ENCODE measurements at regions not wholly inside any gene's neighbourhood (a gene's known extent, or its start where the extent isn't known, plus 50 kb on each side); places are given as distances from the start of the nearest gene placed in this dataset.

DNA sequence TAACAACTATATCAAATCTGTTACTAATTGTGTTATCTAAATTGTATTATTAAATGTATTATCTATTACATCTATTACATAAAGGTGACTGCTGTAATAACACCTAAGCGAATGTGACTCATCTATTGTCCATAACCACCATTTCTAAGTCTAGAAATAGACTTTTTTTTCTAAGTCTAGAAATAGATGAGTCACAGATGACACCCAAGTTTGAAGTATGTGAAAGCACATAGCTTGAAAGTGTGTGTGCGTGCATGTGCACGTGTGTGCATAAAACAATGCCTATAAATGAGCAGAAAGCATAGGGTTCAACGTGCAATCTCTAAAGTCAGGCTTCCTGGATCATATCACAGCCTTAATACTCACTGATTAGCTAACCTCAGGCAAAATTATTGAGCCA, 451.3 kb upstream of the USP15 start:
- H3K79me2 ChIP-seq (ENCODE audit: control insufficient read depth, insufficient read depth, low read length, unreplicated experiment): no peaks in the 10 kb centered on the region
- no peaks in the 10 kb centered on the region for H3K27me3 ChIP-seq (ENCODE audit: insufficient read depth, low read length)
- no peaks in the 10 kb centered on the region for H3K4me1 ChIP-seq (ENCODE audit: control insufficient read depth, insufficient read depth, low read length, unreplicated experiment)
- H3K27ac ChIP-seq (ENCODE audit: low read depth, low read length): no peak overlapping the region
- H3K36me3 ChIP-seq (ENCODE audit: insufficient read depth, low read length): no peaks in the 10 kb centered on the region
- no peak overlapping the region for H2AFZ ChIP-seq (ENCODE audit: low read length, unreplicated experiment)
- H3K4me3 ChIP-seq (ENCODE audit: low read depth, low read length): no peak overlapping the region

GRCh38 chr12:61810486-61810885, 449.7 kb upstream of the USP15 start:
- no peaks in the 10 kb centered on the region for H3K36me3 ChIP-seq (ENCODE audit: insufficient read depth, low read length)
- H3K27ac ChIP-seq (ENCODE audit: low read depth, low read length): no peak overlapping the region
- no peaks in the 10 kb centered on the region for H3K27me3 ChIP-seq (ENCODE audit: insufficient read depth, low read length)
- H3K4me1 ChIP-seq (ENCODE audit: control insufficient read depth, insufficient read depth, low read length, unreplicated experiment): no peaks in the 10 kb centered on the region
- H2AFZ ChIP-seq (ENCODE audit: low read length, unreplicated experiment): no peak overlapping the region
- no peak overlapping the region for H3K4me3 ChIP-seq (ENCODE audit: low read depth, low read length)
- no peaks in the 10 kb centered on the region for H3K79me2 ChIP-seq (ENCODE audit: control insufficient read depth, insufficient read depth, low read length, unreplicated experiment)

GRCh38 chr12:61821381-61821780, 438.8 kb upstream of the USP15 start:
- Histone ChIP-seq H3K4me1 (ENCODE audit: control insufficient read depth, insufficient read depth, low read length, unreplicated experiment) (no peaks in the 10 kb centered on the region), H3K27me3 (ENCODE audit: insufficient read depth, low read length) (no peaks in the 10 kb centered on the region), H2AFZ (ENCODE audit: low read length, unreplicated experiment) (no peak overlapping the region), H3K79me2 (ENCODE audit: control insufficient read depth, insufficient read depth, low read length, unreplicated experiment) (no peaks in the 10 kb centered on the region), H3K27ac (ENCODE audit: low read depth, low read length) (no peak overlapping the region), H3K4me3 (ENCODE audit: low read depth, low read length) (no peak overlapping the region), H3K36me3 (ENCODE audit: insufficient read depth, low read length) (no peaks in the 10 kb centered on the region)

DNA sequence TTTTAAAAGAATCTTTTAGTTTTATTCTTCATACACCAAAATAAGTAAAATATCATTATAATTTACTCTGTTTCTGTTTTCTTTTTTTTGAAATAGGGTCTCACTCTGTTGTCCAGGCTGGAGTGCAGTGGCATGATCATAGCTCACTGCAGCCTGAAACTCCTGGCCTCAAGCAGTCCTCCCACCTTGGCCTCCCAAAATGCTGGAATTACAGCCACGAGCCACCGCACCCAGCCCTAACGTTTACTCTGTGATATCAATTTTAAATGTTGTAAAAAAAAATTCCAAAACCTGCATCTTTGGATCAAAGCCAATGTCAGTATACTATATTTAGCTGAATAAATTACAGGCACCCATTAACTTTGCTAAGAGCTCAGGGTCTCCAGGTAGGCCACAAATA, 437.1 kb upstream of the USP15 start:
- no peak overlapping the region for H2AFZ ChIP-seq (ENCODE audit: low read length, unreplicated experiment)

DNA sequence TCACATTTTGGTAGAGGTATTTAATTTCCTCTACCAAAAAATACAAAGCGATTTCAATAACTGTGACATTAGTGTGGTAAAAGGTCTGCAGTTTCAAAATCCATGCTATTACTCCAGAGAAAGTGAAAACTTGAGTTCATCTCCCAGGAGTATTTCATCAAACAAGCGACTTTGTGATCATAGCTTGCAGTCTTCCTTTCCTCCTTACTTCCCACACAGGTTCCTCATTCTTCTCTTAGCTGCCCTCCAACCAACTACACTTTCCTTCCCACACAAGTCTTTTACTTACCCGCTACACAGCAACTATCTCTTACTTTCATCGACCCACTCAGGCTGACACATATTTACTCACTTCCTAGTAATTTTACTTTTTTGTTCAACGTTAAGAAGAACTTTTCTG, 413.4 kb upstream of the USP15 start:
- H3K27me3 ChIP-seq (ENCODE audit: insufficient read depth, low read length): no peaks in the 10 kb centered on the region
- H2AFZ ChIP-seq (ENCODE audit: low read length, unreplicated experiment): no peak overlapping the region
- no peaks in the 10 kb centered on the region for H3K79me2 ChIP-seq (ENCODE audit: control insufficient read depth, insufficient read depth, low read length, unreplicated experiment)
- no peaks in the 10 kb centered on the region for H3K36me3 ChIP-seq (ENCODE audit: insufficient read depth, low read length)
- no peak overlapping the region for H3K4me3 ChIP-seq (ENCODE audit: low read depth, low read length)
- no peaks in the 10 kb centered on the region for H3K4me1 ChIP-seq (ENCODE audit: control insufficient read depth, insufficient read depth, low read length, unreplicated experiment)
- no peak overlapping the region for H3K27ac ChIP-seq (ENCODE audit: low read depth, low read length)

More for the DNA sequence above, 437.1 kb upstream of the USP15 start:
- Histone ChIP-seq H3K4me3 (ENCODE audit: low read depth, low read length) (no peak overlapping the region), H3K79me2 (ENCODE audit: control insufficient read depth, insufficient read depth, low read length, unreplicated experiment) (no peaks in the 10 kb centered on the region), H3K27me3 (ENCODE audit: insufficient read depth, low read length) (no peaks in the 10 kb centered on the region), H3K36me3 (ENCODE audit: insufficient read depth, low read length) (no peaks in the 10 kb centered on the region), H3K4me1 (ENCODE audit: control insufficient read depth, insufficient read depth, low read length, unreplicated experiment) (no peaks in the 10 kb centered on the region), H3K27ac (ENCODE audit: low read depth, low read length) (no peak overlapping the region)

GRCh38 chr12:61848893-61849292, 411.3 kb upstream of the USP15 start:
- Histone ChIP-seq H3K4me3 (ENCODE audit: low read depth, low read length) (no peak overlapping the region), H3K4me1 (ENCODE audit: control insufficient read depth, insufficient read depth, low read length, unreplicated experiment) (no peaks in the 10 kb centered on the region), H3K36me3 (ENCODE audit: insufficient read depth, low read length) (no peaks in the 10 kb centered on the region), H3K79me2 (ENCODE audit: control insufficient read depth, insufficient read depth, low read length, unreplicated experiment) (no peaks in the 10 kb centered on the region), H3K27ac (ENCODE audit: low read depth, low read length) (no peak overlapping the region), H3K27me3 (ENCODE audit: insufficient read depth, low read length) (no peaks in the 10 kb centered on the region), H2AFZ (ENCODE audit: low read length, unreplicated experiment) (no peak overlapping the region)

- Histone ChIP-seq H3K36me3 (ENCODE audit: insufficient read depth, low read length) (no peaks in the 10 kb centered on the region), H2AFZ (ENCODE audit: low read length, unreplicated experiment) (no peak overlapping the region), H3K4me3 (ENCODE audit: low read depth, low read length) (no peak overlapping the region), H3K27ac (ENCODE audit: low read depth, low read length) (no peak overlapping the region), H3K79me2 (ENCODE audit: control insufficient read depth, insufficient read depth, low read length, unreplicated experiment) (no peaks in the 10 kb centered on the region), H3K4me1 (ENCODE audit: control insufficient read depth, insufficient read depth, low read length, unreplicated experiment) (no peaks in the 10 kb centered on the region), H3K27me3 (ENCODE audit: insufficient read depth, low read length) (no peaks in the 10 kb centered on the region)
Measured at GRCh38 chr12:61853945-61854344, 406.3 kb upstream of the USP15 start.

GRCh38 chr12:61854902-61855301, 405.3 kb upstream of the USP15 start:
- H2AFZ ChIP-seq (ENCODE audit: low read length, unreplicated experiment): no peak overlapping the region
- no peaks in the 10 kb centered on the region for H3K27me3 ChIP-seq (ENCODE audit: insufficient read depth, low read length)
- no peaks in the 10 kb centered on the region for H3K4me1 ChIP-seq (ENCODE audit: control insufficient read depth, insufficient read depth, low read length, unreplicated experiment)
- no peaks in the 10 kb centered on the region for H3K79me2 ChIP-seq (ENCODE audit: control insufficient read depth, insufficient read depth, low read length, unreplicated experiment)
- H3K36me3 ChIP-seq (ENCODE audit: insufficient read depth, low read length): no peaks in the 10 kb centered on the region
- no peak overlapping the region for H3K4me3 ChIP-seq (ENCODE audit: low read depth, low read length)
- no peak overlapping the region for H3K27ac ChIP-seq (ENCODE audit: low read depth, low read length)

DNA sequence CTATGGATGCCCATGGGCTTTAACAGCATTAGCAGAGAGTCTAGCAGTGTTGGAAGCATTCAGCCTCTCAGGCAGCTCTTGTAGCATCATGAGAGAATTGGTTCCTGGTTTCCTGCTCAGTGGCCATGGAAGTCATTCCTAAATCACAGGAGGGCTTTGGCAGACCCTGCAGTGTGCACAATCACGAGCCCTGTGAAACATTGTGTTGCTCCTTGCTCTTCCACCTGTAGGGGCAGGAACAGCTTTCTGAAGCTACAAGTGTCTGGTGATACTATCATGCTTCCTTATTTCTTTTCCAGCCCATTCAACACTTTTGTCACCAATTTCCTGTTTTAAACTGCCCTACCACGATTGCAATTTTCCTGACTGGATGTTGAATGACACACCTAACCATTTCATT, 402.2 kb upstream of the USP15 start:
- Histone ChIP-seq H3K79me2 (ENCODE audit: control insufficient read depth, insufficient read depth, low read length, unreplicated experiment) (no peaks in the 10 kb centered on the region), H3K4me3 (ENCODE audit: low read depth, low read length) (no peak overlapping the region), H3K4me1 (ENCODE audit: control insufficient read depth, insufficient read depth, low read length, unreplicated experiment) (no peaks in the 10 kb centered on the region), H2AFZ (ENCODE audit: low read length, unreplicated experiment) (no peak overlapping the region), H3K27me3 (ENCODE audit: insufficient read depth, low read length) (no peaks in the 10 kb centered on the region), H3K27ac (ENCODE audit: low read depth, low read length) (no peak overlapping the region), H3K36me3 (ENCODE audit: insufficient read depth, low read length) (no peaks in the 10 kb centered on the region)

GRCh38 chr12:61860451-61860850, 399.8 kb upstream of the USP15 start:
- Histone ChIP-seq H3K27ac (ENCODE audit: low read depth, low read length) (no peak overlapping the region), H3K4me3 (ENCODE audit: low read depth, low read length) (no peak overlapping the region), H2AFZ (ENCODE audit: low read length, unreplicated experiment) (no peak overlapping the region), H3K27me3 (ENCODE audit: insufficient read depth, low read length) (no peaks in the 10 kb centered on the region), H3K4me1 (ENCODE audit: control insufficient read depth, insufficient read depth, low read length, unreplicated experiment) (no peaks in the 10 kb centered on the region), H3K36me3 (ENCODE audit: insufficient read depth, low read length) (no peaks in the 10 kb centered on the region), H3K79me2 (ENCODE audit: control insufficient read depth, insufficient read depth, low read length, unreplicated experiment) (no peaks in the 10 kb centered on the region)

- no peak overlapping the region for H3K27ac ChIP-seq (ENCODE audit: low read depth, low read length)
- H3K4me1 ChIP-seq (ENCODE audit: control insufficient read depth, insufficient read depth, low read length, unreplicated experiment): no peaks in the 10 kb centered on the region
- no peak overlapping the region for H3K4me3 ChIP-seq (ENCODE audit: low read depth, low read length)
- H2AFZ ChIP-seq (ENCODE audit: low read length, unreplicated experiment): no peak overlapping the region
- H3K27me3 ChIP-seq (ENCODE audit: insufficient read depth, low read length): no peaks in the 10 kb centered on the region
- no peaks in the 10 kb centered on the region for H3K79me2 ChIP-seq (ENCODE audit: control insufficient read depth, insufficient read depth, low read length, unreplicated experiment)
- no peaks in the 10 kb centered on the region for H3K36me3 ChIP-seq (ENCODE audit: insufficient read depth, low read length)
Measured at GRCh38 chr12:61862986-61863385, 397.2 kb upstream of the USP15 start.

- Histone ChIP-seq H3K79me2 (ENCODE audit: control insufficient read depth, insufficient read depth, low read length, unreplicated experiment) (no peaks in the 10 kb centered on the region), H3K4me3 (ENCODE audit: low read depth, low read length) (no peak overlapping the region), H3K27ac (ENCODE audit: low read depth, low read length) (no peak overlapping the region), H3K36me3 (ENCODE audit: insufficient read depth, low read length) (no peaks in the 10 kb centered on the region), H2AFZ (ENCODE audit: low read length, unreplicated experiment) (no peak overlapping the region), H3K27me3 (ENCODE audit: insufficient read depth, low read length) (no peaks in the 10 kb centered on the region), H3K4me1 (ENCODE audit: control insufficient read depth, insufficient read depth, low read length, unreplicated experiment) (no peaks in the 10 kb centered on the region)
Measured at GRCh38 chr12:61863811-61864210, 396.4 kb upstream of the USP15 start.
